MCF 10A (cell line): ENCODE measurements at regions not wholly inside any gene's neighbourhood (a gene's known extent, or its start where the extent isn't known, plus 50 kb on each side); places are given as distances from the start of the nearest gene placed in this dataset.

ENCODE experiments used
- BruUV-seq: library from RNA; stranded (reverse); fragments of 400-500 nt; replicated peaks from 2 replicates; lab custom pipeline; 2021; lab: Mats Ljungman, UMichigan
- CTCF ChIA-PET: fragments of 300-600 bp; sonication (Branson Sonifier 250); formaldehyde crosslinking; extraction: SDS; loops from one replicate; lab custom pipeline; 2021; ENCODE audit warnings: antibody characterized with exemption, inconsistent platforms; lab: Yijun Ruan, JAX
- POLR2A ChIA-PET: fragments of 300-600, 350-650 bp; sonication (Branson Sonifier 250); formaldehyde crosslinking; extraction: SDS; loops from one replicate; lab custom pipeline; 2020; ENCODE audit warnings: antibody characterized with exemption, inconsistent platforms; lab: Yijun Ruan, JAX
- DNase-seq: peaks from one replicate; pipeline ENCODE4 v3.0.0-alpha.2; 2018; ENCODE audit not compliant: unreplicated experiment
- H3K27ac Mint-ChIP-seq: one replicate; pipeline ENCODE4 v1.8.0; 2022; ENCODE audit warnings: mild to moderate bottlenecking, low read depth, mixed read lengths; ENCODE audit not compliant: unreplicated experiment
- H3K27me3 Mint-ChIP-seq: one replicate; pipeline ENCODE4 v1.8.0; 2022; ENCODE audit warnings: mixed read lengths; ENCODE audit not compliant: insufficient read depth, unreplicated experiment
- H3K36me3 Mint-ChIP-seq: one replicate; pipeline ENCODE4 v1.8.0; 2022; ENCODE audit warnings: mild to moderate bottlenecking, moderate library complexity, mixed read lengths; ENCODE audit not compliant: insufficient read depth, unreplicated experiment
- H3K4me1 Mint-ChIP-seq: one replicate; pipeline ENCODE4 v1.8.0; 2022; ENCODE audit warnings: mixed read lengths; ENCODE audit not compliant: insufficient read depth, unreplicated experiment
- H3K4me3 Mint-ChIP-seq: one replicate; pipeline ENCODE4 v1.8.0; 2022; ENCODE audit warnings: mild to moderate bottlenecking, moderate library complexity, mixed read lengths; ENCODE audit not compliant: unreplicated experiment
- H3K9me3 Mint-ChIP-seq: one replicate; pipeline ENCODE4 v1.8.0; 2022; ENCODE audit warnings: mixed read lengths; ENCODE audit not compliant: unreplicated experiment
- intact Hi-C: fragments of 100-400 bp; cut with micrococcal nuclease; formaldehyde crosslinking; loops from 2 replicates; pipeline ENCODE4 v1.14.1; 2022
- TF ChIP-seq, protein P1 (sequence below): fragments of 200-600 bp; IDR thresholded peaks from one replicate; pipeline ENCODE4 v1.8.0; 2022; ENCODE audit warnings: antibody characterized with exemption, mild to moderate bottlenecking; ENCODE audit not compliant: unreplicated experiment

DNA sequence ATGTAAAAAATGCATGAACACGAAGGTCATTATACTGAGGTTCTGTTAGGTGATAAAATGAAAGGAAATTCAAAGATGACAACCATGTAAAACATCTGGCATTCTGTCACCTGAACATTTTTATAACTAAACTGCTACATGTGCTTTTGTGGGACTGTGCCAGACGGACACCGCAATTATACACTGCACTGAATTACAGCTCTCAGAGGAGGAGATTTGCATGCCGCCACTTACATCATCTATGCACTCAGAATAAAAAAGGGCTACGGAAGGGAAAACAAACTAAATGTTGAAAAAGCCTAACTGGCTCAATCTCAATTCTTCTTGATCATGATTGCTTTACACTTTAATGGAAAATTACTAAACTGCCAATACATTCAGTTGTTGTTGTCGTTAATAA lies 614.0 kb upstream of the EYS start:
- BruUV-seq = no TSS peak
- TF ChIP-seq, protein P1, sequence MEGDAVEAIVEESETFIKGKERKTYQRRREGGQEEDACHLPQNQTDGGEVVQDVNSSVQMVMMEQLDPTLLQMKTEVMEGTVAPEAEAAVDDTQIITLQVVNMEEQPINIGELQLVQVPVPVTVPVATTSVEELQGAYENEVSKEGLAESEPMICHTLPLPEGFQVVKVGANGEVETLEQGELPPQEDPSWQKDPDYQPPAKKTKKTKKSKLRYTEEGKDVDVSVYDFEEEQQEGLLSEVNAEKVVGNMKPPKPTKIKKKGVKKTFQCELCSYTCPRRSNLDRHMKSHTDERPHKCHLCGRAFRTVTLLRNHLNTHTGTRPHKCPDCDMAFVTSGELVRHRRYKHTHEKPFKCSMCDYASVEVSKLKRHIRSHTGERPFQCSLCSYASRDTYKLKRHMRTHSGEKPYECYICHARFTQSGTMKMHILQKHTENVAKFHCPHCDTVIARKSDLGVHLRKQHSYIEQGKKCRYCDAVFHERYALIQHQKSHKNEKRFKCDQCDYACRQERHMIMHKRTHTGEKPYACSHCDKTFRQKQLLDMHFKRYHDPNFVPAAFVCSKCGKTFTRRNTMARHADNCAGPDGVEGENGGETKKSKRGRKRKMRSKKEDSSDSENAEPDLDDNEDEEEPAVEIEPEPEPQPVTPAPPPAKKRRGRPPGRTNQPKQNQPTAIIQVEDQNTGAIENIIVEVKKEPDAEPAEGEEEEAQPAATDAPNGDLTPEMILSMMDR = no peak
- Mint-ChIP-seq H3K27me3 (no peaks in the 10 kb centered on the region), H3K4me3 (no peak overlapping the region), H3K36me3 (no peaks in the 10 kb centered on the region), H3K9me3 (peaks cover 6% of the 10 kb centered on the region), H3K4me1 (no peaks in the 10 kb centered on the region), H3K27ac (no peak overlapping the region)
- intact Hi-C loops = no loop called here
- CTCF ChIA-PET = interaction anchor here (0.5 kb wide), 1 partner anchor 292 kb away, joined by 4 read pairs; no protein-coding TSS in a partner anchor
- no peak for DNase-seq
- POLR2A ChIA-PET = no interaction called here

DNA sequence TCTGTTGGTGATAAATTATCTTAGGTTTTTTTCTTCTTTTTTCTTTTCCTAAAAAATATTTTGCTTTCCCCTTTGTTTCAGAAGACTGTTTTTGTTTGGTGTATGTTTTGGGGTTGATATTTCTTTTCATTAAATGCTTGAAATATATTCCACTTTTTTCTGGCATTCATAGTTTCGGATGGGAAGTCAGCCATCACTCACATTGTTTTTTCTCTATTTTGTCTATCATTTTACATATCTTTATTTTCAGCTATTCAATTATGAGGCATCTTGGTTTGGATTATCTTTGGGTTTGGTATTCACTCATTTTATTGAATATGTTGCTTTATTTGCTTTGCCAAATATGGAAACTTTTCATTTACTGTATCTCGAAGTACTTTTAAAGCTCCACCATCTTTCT lies 600.5 kb upstream of the EYS start:
- TF ChIP-seq, protein P1 = no peak
- ChIA-PET POLR2A (interaction anchor here (0.7 kb wide), 1 partner anchor 25 kb away, joined by 3 read pairs; no protein-coding TSS in a partner anchor), CTCF (no interaction called here)
- Mint-ChIP-seq H3K27ac (no peak overlapping the region), H3K4me3 (no peak overlapping the region), H3K9me3 (peaks cover 12% of the 10 kb centered on the region), H3K4me1 (no peaks in the 10 kb centered on the region), H3K36me3 (no peaks in the 10 kb centered on the region), H3K27me3 (no peaks in the 10 kb centered on the region)
- peak; percentile 28 for DNase-seq
- intact Hi-C loops = no loop called here
- no TSS peak for BruUV-seq

DNA sequence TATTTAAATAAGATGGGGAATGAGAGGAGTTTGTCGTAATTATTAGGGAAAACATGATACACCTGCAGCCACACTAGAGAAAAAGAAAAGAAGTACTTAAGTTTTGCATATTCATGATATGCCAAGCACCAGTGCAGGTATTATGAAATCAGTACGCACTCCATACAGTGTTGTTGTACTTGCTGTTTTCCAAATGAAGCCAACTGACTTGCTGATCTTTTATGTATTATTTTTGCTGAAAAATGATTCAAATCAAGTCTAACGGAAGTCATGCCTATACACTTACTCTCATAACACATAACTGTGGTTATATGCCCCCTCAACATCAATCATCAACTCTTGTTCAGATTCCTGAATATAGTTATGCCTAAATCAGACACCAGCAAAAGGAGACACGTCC lies 584.9 kb upstream of the EYS start:
- Mint-ChIP-seq H3K27ac (no peak overlapping the region), H3K4me3 (no peak overlapping the region), H3K36me3 (no peaks in the 10 kb centered on the region), H3K9me3 (no peaks in the 10 kb centered on the region), H3K27me3 (no peaks in the 10 kb centered on the region), H3K4me1 (no peaks in the 10 kb centered on the region)
- CTCF ChIA-PET = no interaction called here
- intact Hi-C loops = no loop called here
- POLR2A ChIA-PET = interaction anchor here (0.6 kb wide), 1 partner anchor 17 kb away, joined by 3 read pairs; no protein-coding TSS in a partner anchor
- DNase-seq = no peak
- no TSS peak for BruUV-seq
- TF ChIP-seq, protein P1 = no peak

DNA sequence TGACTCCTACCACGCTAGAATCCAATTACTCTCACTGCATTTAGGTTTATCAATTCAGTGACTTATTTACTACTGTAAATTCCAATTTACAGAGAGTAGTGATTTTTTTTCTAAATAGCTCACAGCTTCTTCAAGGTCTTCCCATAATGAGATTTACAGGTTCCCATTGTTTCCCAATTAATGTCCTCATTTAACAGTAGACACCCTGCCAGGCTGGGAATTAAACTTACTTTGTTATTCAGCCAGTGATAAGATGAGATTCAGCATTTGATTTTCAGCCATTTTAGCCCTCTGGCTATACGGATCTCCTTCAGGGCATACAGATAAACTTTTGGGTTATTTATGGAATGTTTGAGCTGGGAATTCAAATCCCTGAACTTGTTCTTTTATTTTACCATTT lies 582.9 kb upstream of the EYS start:
- Mint-ChIP-seq H3K4me1 (peaks cover 6% of the 10 kb centered on the region), H3K27ac (no peak overlapping the region), H3K36me3 (no peaks in the 10 kb centered on the region), H3K27me3 (no peaks in the 10 kb centered on the region), H3K4me3 (no peak overlapping the region), H3K9me3 (peaks cover 11% of the 10 kb centered on the region)
- POLR2A ChIA-PET = interaction anchor here (0.7 kb wide), 1 partner anchor 144 kb away, joined by 5 read pairs; no protein-coding TSS in a partner anchor
- intact Hi-C loops = no loop called here
- TF ChIP-seq, protein P1 = no peak
- CTCF ChIA-PET = interaction anchor here (0.6 to 1.6 kb wide), 5 partner anchors 13 to 373 kb away, joined by 3 read pairs; no protein-coding TSS in a partner anchor
- no TSS peak for BruUV-seq
- DNase-seq = no peak
